ENCODE measurements at regions not wholly inside any gene's neighbourhood (a gene's known extent, or its start where the extent isn't known, plus 50 kb on each side); places are given as distances from the start of the nearest gene placed in this dataset.
"Not testable (repeated sequence)": the region's sequence is repeated elsewhere in the genome, so short reads cannot be mapped to it uniquely, and the experiment has no call there.

DNA sequence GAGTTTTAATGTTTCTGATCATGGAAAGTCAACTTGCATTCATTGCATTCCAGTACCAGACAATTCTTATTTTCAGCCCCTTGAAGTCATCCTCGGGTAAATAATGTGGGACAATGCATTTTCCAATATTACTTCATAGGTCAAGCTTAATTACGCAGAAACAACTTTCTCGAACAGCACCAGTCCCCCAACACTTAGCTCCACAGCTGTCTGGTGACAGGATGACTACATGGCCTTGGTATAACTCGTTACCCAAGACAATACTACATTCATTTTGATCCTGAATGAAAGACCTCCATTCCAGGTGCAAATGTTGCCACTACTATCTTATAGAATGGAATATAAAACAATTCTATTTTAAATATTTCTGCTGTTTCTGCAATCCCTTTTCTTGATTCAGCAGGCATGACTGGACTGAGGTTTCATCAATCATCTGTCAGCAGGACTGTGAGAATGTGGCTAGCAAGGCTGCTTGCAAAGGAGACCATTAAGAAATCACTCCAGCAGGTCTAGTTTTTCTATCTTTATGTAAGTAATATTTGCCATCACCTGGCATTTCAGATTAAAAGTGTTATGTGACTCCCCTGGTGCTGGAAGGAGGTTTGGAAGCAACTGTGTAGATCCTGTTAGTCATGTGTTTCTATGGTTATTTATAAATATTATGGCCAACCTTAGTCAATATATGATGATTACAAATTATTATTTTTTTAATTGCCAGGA, 147.9 kb downstream of the HAO1 start:
- no peak for DNase-seq (ENCODE audit: low spot score)

DNA sequence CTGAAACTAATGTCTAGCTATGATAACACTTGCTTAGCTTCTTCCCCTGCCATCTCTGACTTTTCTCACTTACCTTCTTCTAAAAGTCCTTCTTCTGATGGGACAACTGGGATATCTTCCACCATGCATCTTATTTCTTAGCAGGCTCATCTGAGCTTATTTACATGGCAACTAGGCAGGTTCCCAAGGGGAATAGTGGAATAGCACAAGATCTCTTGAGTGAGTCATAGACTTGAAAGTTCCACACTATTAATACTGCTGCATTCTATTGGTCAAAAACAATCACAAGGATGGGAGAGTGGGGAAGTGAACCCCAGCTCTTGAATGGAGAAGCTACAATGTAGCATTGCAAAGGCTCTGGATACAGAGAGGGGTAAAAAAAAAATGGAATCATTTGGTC, 142.1 kb downstream of the HAO1 start:
- no peak for DNase-seq (ENCODE audit: low spot score)

DNA sequence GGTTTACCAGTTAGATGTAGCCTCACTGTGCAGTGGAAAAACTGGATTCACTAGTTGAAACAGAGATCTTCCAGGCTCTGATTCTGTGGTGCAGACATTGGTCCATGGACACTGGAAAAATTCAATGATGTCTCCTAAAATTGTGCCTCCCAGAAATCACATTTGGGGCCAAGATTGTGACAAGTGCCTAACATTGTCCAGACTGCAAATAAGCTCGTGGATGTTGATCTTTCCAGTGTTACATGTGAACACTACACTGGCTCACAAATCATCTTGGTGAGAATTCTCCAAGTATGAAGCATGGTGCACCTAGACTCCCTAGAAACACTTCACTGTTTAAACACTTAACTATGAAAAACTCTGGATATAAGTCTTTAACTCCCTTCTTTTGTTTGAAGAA, 140.4 kb downstream of the HAO1 start:
- DNase-seq (ENCODE audit: low spot score), result no peak

GRCh38 chr20:7803411-7804151, 136.7 kb downstream of the HAO1 start:
- DNase-seq (ENCODE audit: low spot score), result not testable (repeated sequence)

DNA sequence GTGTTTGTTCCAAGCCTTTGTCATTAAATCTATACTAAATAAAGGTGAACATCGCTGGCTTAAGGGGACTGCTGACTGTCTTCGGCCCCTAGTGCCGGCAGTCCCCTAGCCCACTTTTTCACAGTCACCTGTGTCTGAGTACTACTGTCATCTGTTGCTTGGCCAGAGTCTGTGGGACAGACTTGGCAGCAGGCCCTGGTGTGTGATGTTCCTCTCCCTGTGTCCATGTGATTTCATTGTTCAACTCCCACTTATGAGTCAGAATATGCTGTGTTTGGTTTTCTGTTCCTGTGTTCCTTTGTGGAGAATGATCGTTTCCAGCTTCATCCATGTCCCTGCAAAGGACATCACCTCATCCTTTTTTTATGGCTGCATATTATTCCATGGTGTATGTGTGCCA, 133.4 kb downstream of the HAO1 start:
- DNase-seq (ENCODE audit: low spot score), result no peak

- DNase-seq (ENCODE audit: low spot score), result no peak
Observed at GRCh38 chr20:7817286-7817685, 123.0 kb downstream of the HAO1 start.

GRCh38 chr20:7818477-7818876, 121.8 kb downstream of the HAO1 start:
- no peak for DNase-seq (ENCODE audit: low spot score)

- no peak for DNase-seq (ENCODE audit: low spot score)
Observed at GRCh38 chr20:7820897-7821296, 119.4 kb downstream of the HAO1 start.

GRCh38 chr20:7822772-7823171, 117.5 kb downstream of the HAO1 start:
- DNase-seq (ENCODE audit: low spot score), result no peak

- DNase-seq (ENCODE audit: low spot score), result no peak
Observed at GRCh38 chr20:7828437-7828836, 111.8 kb downstream of the HAO1 start.

DNA sequence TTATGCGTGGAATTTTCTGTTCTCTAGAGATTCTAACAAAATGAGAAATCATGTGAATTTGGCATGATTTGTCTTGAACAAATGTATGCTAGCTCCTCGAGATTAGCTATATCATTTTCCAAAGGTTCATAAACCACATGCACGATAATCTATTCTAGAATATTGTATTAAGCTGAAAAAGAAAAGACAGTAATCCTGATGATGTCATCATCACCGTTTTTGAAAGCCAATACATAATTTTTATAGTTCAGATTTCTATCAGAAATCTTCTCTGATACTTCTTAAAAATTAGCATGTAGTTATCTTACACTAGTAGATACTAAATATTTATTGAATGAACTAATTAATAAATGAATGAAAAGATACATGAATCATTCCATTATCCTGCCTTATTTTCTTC, 111.2 kb downstream of the HAO1 start:
- DNase-seq (ENCODE audit: low spot score), result no peak

DNA sequence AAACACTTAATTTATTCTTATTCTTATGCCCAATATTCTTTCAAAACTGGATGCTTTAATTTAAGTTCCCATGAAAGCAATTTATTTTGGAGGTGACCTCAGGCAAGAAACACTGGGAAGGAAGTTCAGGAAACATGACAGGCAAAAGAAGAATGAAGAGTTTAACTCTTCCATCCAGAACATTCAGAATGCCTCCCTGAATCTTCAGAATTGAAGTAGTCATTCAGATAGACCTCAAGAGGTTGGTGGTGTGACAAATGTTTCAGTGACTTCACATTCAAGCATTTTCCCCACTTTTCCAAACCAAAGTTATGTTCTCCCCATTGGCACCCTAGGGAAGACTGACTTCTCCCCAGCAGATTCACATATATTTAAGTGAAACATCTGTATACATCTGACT, 110.5 kb downstream of the HAO1 start:
- no peak for DNase-seq (ENCODE audit: low spot score)

Measured in Ammon's horn (tissue), 1 donor.